SK-N-MC (cell line): ENCODE measurements at regions not wholly inside any gene's neighbourhood (a gene's known extent, or its start where the extent isn't known, plus 50 kb on each side); places are given as distances from the start of the nearest gene placed in this dataset.

Experiments used
- EZH2 ChIP-seq: fragments of 200-600 bp; sonication (generic); IDR thresholded peaks from one replicate; pipeline ENCODE4 v1.6.1; 2017; ENCODE audit warnings: antibody characterized with exemption
- FOXP2 ChIP-seq: optimal IDR thresholded peaks from 2 replicates; pipeline ENCODE3; 2011; ENCODE audit warnings: mild to moderate bottlenecking, moderate library complexity; ENCODE audit not compliant: insufficient read depth; ENCODE audit errors: extremely low read length, control extremely low read depth
- POLR2AphosphoS5 ChIP-seq: IDR thresholded peaks from 2 replicates; pipeline ENCODE4 v1.6.1; 2012; ENCODE audit warnings: mild to moderate bottlenecking, low read depth, low read length, borderline replicate concordance

GRCh38 chr5:125712397-125712796 lies 710.8 kb upstream of the GRAMD2B start:
- TF ChIP-seq EZH2: no peak
- no peak for TF ChIP-seq POLR2AphosphoS5
- no peak for TF ChIP-seq FOXP2
